ENCODE measurements at regions not wholly inside any gene's neighbourhood (a gene's known extent, or its start where the extent isn't known, plus 50 kb on each side); places are given as distances from the start of the nearest gene placed in this dataset.

DNA sequence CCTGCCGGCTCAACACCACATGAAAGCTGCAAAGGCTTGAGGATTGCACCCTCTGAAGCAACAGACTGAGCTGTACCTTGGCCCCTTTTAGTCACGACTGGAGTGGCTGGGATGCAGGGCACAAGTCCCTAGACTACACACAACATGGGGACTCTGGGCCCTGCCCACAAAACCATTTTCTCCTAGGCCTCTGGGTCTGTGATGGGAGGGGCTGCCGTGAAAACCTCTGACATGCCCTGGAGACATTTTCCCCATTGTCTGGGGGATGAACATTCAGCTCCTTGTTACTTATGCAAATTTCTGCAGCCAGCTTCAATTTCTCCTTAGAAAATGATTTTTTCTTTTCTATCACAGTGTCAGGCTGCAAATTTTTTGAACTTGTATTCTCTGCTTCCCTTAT lies 123.5 kb upstream of the SMARCAD1 start:
- TF ChIP-seq, protein P1, sequence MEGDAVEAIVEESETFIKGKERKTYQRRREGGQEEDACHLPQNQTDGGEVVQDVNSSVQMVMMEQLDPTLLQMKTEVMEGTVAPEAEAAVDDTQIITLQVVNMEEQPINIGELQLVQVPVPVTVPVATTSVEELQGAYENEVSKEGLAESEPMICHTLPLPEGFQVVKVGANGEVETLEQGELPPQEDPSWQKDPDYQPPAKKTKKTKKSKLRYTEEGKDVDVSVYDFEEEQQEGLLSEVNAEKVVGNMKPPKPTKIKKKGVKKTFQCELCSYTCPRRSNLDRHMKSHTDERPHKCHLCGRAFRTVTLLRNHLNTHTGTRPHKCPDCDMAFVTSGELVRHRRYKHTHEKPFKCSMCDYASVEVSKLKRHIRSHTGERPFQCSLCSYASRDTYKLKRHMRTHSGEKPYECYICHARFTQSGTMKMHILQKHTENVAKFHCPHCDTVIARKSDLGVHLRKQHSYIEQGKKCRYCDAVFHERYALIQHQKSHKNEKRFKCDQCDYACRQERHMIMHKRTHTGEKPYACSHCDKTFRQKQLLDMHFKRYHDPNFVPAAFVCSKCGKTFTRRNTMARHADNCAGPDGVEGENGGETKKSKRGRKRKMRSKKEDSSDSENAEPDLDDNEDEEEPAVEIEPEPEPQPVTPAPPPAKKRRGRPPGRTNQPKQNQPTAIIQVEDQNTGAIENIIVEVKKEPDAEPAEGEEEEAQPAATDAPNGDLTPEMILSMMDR (conservative IDR thresholded peaks at IDR 0.05; ENCODE audit: low read length) = no peak
- no peak for TF ChIP-seq EZH2phosphoT487 (IDR thresholded peaks at IDR 0.05; ENCODE audit: borderline replicate concordance)

Data from Loucy (cell line).